ENCODE measurements at regions not wholly inside any gene's neighbourhood (a gene's known extent, or its start where the extent isn't known, plus 50 kb on each side); places are given as distances from the start of the nearest gene placed in this dataset.

GRCh38 chr9:82122731-82123130 lies 134.2 kb downstream of the SPATA31D1 start:
- Mint-ChIP-seq H3K27ac (ENCODE audit: unreplicated experiment) (no peak overlapping the region), H3K9me3 (ENCODE audit: unreplicated experiment) (no peaks in the 10 kb centered on the region), H3K4me1 (ENCODE audit: unreplicated experiment) (peaks cover 3% of the 10 kb centered on the region), H3K27me3 (ENCODE audit: unreplicated experiment) (no peaks in the 10 kb centered on the region), H3K4me3 (ENCODE audit: unreplicated experiment) (no peak overlapping the region), H3K36me3 (ENCODE audit: low read depth, unreplicated experiment) (no peaks in the 10 kb centered on the region)
- TF ChIP-seq, protein P1, sequence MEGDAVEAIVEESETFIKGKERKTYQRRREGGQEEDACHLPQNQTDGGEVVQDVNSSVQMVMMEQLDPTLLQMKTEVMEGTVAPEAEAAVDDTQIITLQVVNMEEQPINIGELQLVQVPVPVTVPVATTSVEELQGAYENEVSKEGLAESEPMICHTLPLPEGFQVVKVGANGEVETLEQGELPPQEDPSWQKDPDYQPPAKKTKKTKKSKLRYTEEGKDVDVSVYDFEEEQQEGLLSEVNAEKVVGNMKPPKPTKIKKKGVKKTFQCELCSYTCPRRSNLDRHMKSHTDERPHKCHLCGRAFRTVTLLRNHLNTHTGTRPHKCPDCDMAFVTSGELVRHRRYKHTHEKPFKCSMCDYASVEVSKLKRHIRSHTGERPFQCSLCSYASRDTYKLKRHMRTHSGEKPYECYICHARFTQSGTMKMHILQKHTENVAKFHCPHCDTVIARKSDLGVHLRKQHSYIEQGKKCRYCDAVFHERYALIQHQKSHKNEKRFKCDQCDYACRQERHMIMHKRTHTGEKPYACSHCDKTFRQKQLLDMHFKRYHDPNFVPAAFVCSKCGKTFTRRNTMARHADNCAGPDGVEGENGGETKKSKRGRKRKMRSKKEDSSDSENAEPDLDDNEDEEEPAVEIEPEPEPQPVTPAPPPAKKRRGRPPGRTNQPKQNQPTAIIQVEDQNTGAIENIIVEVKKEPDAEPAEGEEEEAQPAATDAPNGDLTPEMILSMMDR (IDR thresholded peaks at IDR 0.05; ENCODE audit: unreplicated experiment), result no peak
- no peak for DNase-seq (ENCODE audit: low spot score)

DNA sequence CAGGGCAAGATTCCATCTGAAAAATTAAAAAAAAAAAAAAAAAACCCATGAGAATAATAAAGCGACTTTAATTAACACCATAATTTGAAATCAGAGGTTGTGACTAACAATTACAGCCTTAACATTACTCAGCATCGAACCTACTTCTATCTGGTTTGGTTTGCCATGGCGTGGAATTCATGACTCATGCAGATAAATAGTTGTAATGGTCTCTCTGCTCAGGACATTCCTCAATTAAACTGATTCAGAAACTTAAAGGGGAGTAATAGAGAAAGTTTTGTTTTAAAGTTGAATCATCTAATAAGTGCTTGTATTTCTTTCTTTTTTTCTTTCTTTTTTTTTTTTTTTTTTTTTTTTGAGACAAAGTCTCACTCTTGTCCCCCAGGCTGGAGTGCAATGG lies 135.5 kb downstream of the SPATA31D1 start:
- Mint-ChIP-seq H3K27ac (ENCODE audit: unreplicated experiment) (no peak overlapping the region), H3K4me1 (ENCODE audit: unreplicated experiment) (peaks cover 3% of the 10 kb centered on the region), H3K9me3 (ENCODE audit: unreplicated experiment) (no peaks in the 10 kb centered on the region), H3K4me3 (ENCODE audit: unreplicated experiment) (no peak overlapping the region), H3K27me3 (ENCODE audit: unreplicated experiment) (no peaks in the 10 kb centered on the region), H3K36me3 (ENCODE audit: low read depth, unreplicated experiment) (no peaks in the 10 kb centered on the region)
- TF ChIP-seq, protein P1 (IDR thresholded peaks at IDR 0.05; ENCODE audit: unreplicated experiment), result no peak
- no peak for DNase-seq (ENCODE audit: low spot score)

- Mint-ChIP-seq H3K27ac (ENCODE audit: unreplicated experiment) (no peak overlapping the region), H3K27me3 (ENCODE audit: unreplicated experiment) (no peaks in the 10 kb centered on the region), H3K36me3 (ENCODE audit: low read depth, unreplicated experiment) (no peaks in the 10 kb centered on the region), H3K4me3 (ENCODE audit: unreplicated experiment) (no peak overlapping the region), H3K4me1 (ENCODE audit: unreplicated experiment) (no peaks in the 10 kb centered on the region), H3K9me3 (ENCODE audit: unreplicated experiment) (no peaks in the 10 kb centered on the region)
- TF ChIP-seq, protein P1 (IDR thresholded peaks at IDR 0.05; ENCODE audit: unreplicated experiment), result no peak
- no peak for DNase-seq (ENCODE audit: low spot score)
Measured at GRCh38 chr9:82126256-82126655, 137.7 kb downstream of the SPATA31D1 start.

- H3K27ac Mint-ChIP-seq (ENCODE audit: unreplicated experiment), result no peak overlapping the region
- TF ChIP-seq, protein P1 (IDR thresholded peaks at IDR 0.05; ENCODE audit: unreplicated experiment), result no peak
- H3K27me3 Mint-ChIP-seq (ENCODE audit: unreplicated experiment), result no peaks in the 10 kb centered on the region
- no peaks in the 10 kb centered on the region for H3K4me1 Mint-ChIP-seq (ENCODE audit: unreplicated experiment)
- DNase-seq (ENCODE audit: low spot score), result no peak
- H3K4me3 Mint-ChIP-seq (ENCODE audit: unreplicated experiment), result no peak overlapping the region
- H3K9me3 Mint-ChIP-seq (ENCODE audit: unreplicated experiment), result no peaks in the 10 kb centered on the region
- H3K36me3 Mint-ChIP-seq (ENCODE audit: low read depth, unreplicated experiment), result no peaks in the 10 kb centered on the region
Measured at GRCh38 chr9:82127465-82127864, 138.9 kb downstream of the SPATA31D1 start.

DNA sequence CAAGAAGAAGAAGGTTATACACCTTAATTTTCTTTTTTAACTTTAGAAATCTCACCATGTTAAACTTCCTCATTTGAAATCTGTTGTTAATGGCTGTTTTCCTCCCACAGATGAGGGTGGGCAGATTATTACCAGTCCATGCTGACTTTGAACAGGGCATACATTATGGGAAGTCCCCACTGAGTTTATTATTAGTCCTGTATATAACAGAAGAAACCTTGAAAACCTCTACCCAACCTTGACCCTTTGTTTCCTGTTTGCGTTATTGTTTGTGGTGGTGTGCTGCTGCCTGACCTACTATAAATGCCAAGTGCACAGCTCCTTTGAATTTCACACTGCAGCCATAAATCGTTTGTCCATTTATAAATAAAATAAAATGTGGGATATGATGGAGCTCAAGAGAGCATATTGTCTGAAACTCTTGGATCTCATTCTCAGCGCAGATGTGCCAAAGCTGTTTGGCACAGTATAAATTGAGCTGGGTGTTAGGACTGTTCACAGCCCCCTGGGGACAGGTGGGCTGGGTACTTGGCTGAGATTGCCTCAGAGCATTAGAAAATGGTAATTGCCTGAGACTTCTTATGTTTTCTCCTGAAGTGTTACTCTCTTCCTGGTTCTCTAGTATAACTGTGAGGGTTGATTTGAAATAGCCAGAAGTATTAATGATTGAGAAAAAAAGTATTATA lies 139.6 kb downstream of the SPATA31D1 start:
- TF ChIP-seq, protein P1 (IDR thresholded peaks at IDR 0.05; ENCODE audit: unreplicated experiment), result no peak
- no peaks in the 10 kb centered on the region for H3K36me3 Mint-ChIP-seq (ENCODE audit: low read depth, unreplicated experiment)
- no peaks in the 10 kb centered on the region for H3K4me1 Mint-ChIP-seq (ENCODE audit: unreplicated experiment)
- H3K4me3 Mint-ChIP-seq (ENCODE audit: unreplicated experiment), result no peak overlapping the region
- no peak for DNase-seq (ENCODE audit: low spot score)
- no peaks in the 10 kb centered on the region for H3K9me3 Mint-ChIP-seq (ENCODE audit: unreplicated experiment)
- no peaks in the 10 kb centered on the region for H3K27me3 Mint-ChIP-seq (ENCODE audit: unreplicated experiment)
- H3K27ac Mint-ChIP-seq (ENCODE audit: unreplicated experiment), result no peak overlapping the region

Measured in endothelial cell (in vitro differentiated cells).